Motor neuron (in vitro differentiated cells): ENCODE measurements at regions not wholly inside any gene's neighbourhood (a gene's known extent, or its start where the extent isn't known, plus 50 kb on each side); places are given as distances from the start of the nearest gene placed in this dataset.
"Not testable (repeated sequence)": the region's sequence is repeated elsewhere in the genome, so short reads cannot be mapped to it uniquely, and the experiment has no call there.

Source experiments
- ATAC-seq, 8 experiments: fragments of 200-7000 bp; cut with Tn5 transposase; replicated peaks in 6 of 8; 2 replicates each; pipeline ENCODE4 v1.8.0; 2021; ENCODE audit warnings: mild to moderate bottlenecking in 8 of 8, moderate library complexity in 8 of 8
- H3K27ac ChIP-seq, 2 donors: fragments of 250-450 bp; sonication (Bioruptor Pico); 2 replicates each; pipeline ENCODE4 v1.9.0; 2021; ENCODE audit warnings: antibody characterized with exemption in 2 of 2, mild to moderate bottlenecking in 2 of 2, moderate library complexity in 1 of 2
- H3K4me1 ChIP-seq, 2 donors: fragments of 250-450 bp; sonication (Bioruptor Pico); replicated peaks in 1 of 2; 2 replicates each; pipeline ENCODE4 v1.6.1; 2021; ENCODE audit warnings: antibody characterized with exemption in 2 of 2, mild to moderate bottlenecking in 2 of 2, moderate library complexity in 1 of 2
- H3K4me3 ChIP-seq, 5 donors: fragments of 250-450 bp; sonication (Bioruptor Pico); 2 replicates each; pipeline ENCODE4 v1.9.0; 2021; ENCODE audit warnings: antibody characterized with exemption in 5 of 5, mild to moderate bottlenecking in 5 of 5, moderate library complexity in 4 of 5
- WGBS, 10 experiments: fragments of 450-650 bp; shearing (Covaris generic); methylation state at CpG; one replicate each; pipeline ENCODE4 v1.0.0; 2022; 5-methylcytosine and 5-hydroxymethylcytosine counted together
- in situ Hi-C, 9 experiments: fragments of 400-800 bp; cut with MboI; loops; one replicate each; pipeline ENCODE4 v1.15.0; 2021; ENCODE audit warnings: low sequenced_read_pairs in 9 of 9, low pct_unique_long_range_greater_than_20kb in 2 of 9; ENCODE audit not compliant: unreplicated experiment in 9 of 9

- no peak overlapping the region for H3K27ac ChIP-seq
- no peak overlapping the region for H3K4me3 ChIP-seq
- H3K4me1 ChIP-seq = peaks cover 0 to 4% of the 10 kb centered on the region in 2 donors
- 0 to 100% (median 75%) methylated on average over 1 of the region's 1 CpG; no CpG with 5 or more reads in 2 of the 10 experiments for WGBS, 10 experiments
- in situ Hi-C loops = no loop called here
- ATAC-seq = no peak
Measured at GRCh38 chr3:22013641-22014040, 262.6 kb upstream of the ZNF385D start.

GRCh38 chr3:22016197-22016596 is 265.2 kb upstream of the ZNF385D start:
- Histone ChIP-seq H3K4me3 (no peak overlapping the region), H3K27ac (no peak overlapping the region), H3K4me1 (peaks cover 0 to 4% of the 10 kb centered on the region in 2 donors)
- 0 to 100% (median 80%) methylated on average over 1 to 4 of the region's 4 CpGs for WGBS, 10 experiments
- in situ Hi-C loops = no loop called here
- peak in 1 of 8 experiments; percentile 40 for ATAC-seq

- ATAC-seq, H3K27ac ChIP-seq, H3K4me1 ChIP-seq, H3K4me3 ChIP-seq, in situ Hi-C loops: not testable (repeated sequence)
- WGBS, 10 experiments = 30 to 100% (median 92%) methylated on average over 1 to 5 of the region's 5 CpGs; no CpG with 5 or more reads in 2 of the 10 experiments
Measured at GRCh38 chr3:22024638-22025037, 273.6 kb upstream of the ZNF385D start.

GRCh38 chr3:22029480-22029879 is 278.5 kb upstream of the ZNF385D start:
- no peak overlapping the region for H3K4me3 ChIP-seq
- in situ Hi-C loops = no loop called here
- no peaks in the 10 kb centered on the region for H3K4me1 ChIP-seq
- ATAC-seq = no peak
- no peak overlapping the region for H3K27ac ChIP-seq
- 0 to 100% (median 58%) methylated on average over 1 to 4 of the region's 4 CpGs for whole genome bisulfite sequencing, 10 experiments

- H3K4me1 ChIP-seq = no peaks in the 10 kb centered on the region
- in situ Hi-C loops = no loop called here
- H3K27ac ChIP-seq = no peak overlapping the region
- no peak overlapping the region for H3K4me3 ChIP-seq
- ATAC-seq = no peak
Measured at GRCh38 chr3:22039161-22039560, 288.2 kb upstream of the ZNF385D start.

GRCh38 chr3:22040150-22040549 is 289.1 kb upstream of the ZNF385D start:
- Histone ChIP-seq H3K4me1 (no peaks in the 10 kb centered on the region), H3K27ac (no peak overlapping the region), H3K4me3 (no peak overlapping the region)
- in situ Hi-C loops = no loop called here
- 10 to 100% (median 56%) methylated on average over 1 of the region's 1 CpG; no CpG with 5 or more reads in 3 of the 10 experiments for WGBS, 10 experiments
- ATAC-seq = no peak

- WGBS, 10 experiments = 0 to 60% (median 33%) methylated on average over 1 of the region's 1 CpG; no CpG with 5 or more reads in 3 of the 10 experiments
- no peak overlapping the region for H3K27ac ChIP-seq
- ATAC-seq = peak in 5 of 8 experiments; percentile 70 to 80 (median 77)
- in situ Hi-C loops = no loop called here
- H3K4me3 ChIP-seq = no peak overlapping the region
- peaks cover 0 to 4% of the 10 kb centered on the region in 2 donors for H3K4me1 ChIP-seq
Measured at GRCh38 chr3:22045882-22046281, 294.9 kb upstream of the ZNF385D start.

GRCh38 chr3:22063500-22063899 is 312.5 kb upstream of the ZNF385D start:
- no peaks in the 10 kb centered on the region for H3K4me1 ChIP-seq
- H3K27ac ChIP-seq = no peak overlapping the region
- peak in 2 of 8 experiments; percentile 29 to 91 for ATAC-seq
- H3K4me3 ChIP-seq = no peak overlapping the region
- in situ Hi-C loops = no loop called here
- 29 to 100% (median 83%) methylated on average over 1 to 3 of the region's 3 CpGs; no CpG with 5 or more reads in 1 of the 10 experiments for WGBS, 10 experiments

- Histone ChIP-seq H3K27ac (no peak overlapping the region), H3K4me3 (no peak overlapping the region), H3K4me1 (no peaks in the 10 kb centered on the region)
- in situ Hi-C loops = no loop called here
- ATAC-seq = peak in 3 of 8 experiments; percentile 94 to 96 (median 95)
- WGBS, 10 experiments = 0 to 100% (median 83%) methylated on average over 1 to 2 of the region's 2 CpGs; no CpG with 5 or more reads in 1 of the 10 experiments
Measured at GRCh38 chr3:22068619-22069018, 317.6 kb upstream of the ZNF385D start.

- peak in 1 of 8 experiments; percentile 51 for ATAC-seq
- Histone ChIP-seq H3K27ac (no peak overlapping the region), H3K4me3 (no peak overlapping the region), H3K4me1 (no peaks in the 10 kb centered on the region)
- in situ Hi-C loops = no loop called here
- 0 to 87% (median 44%) methylated on average over 1 to 3 of the region's 3 CpGs; no CpG with 5 or more reads in 3 of the 10 experiments for WGBS, 10 experiments
Measured at GRCh38 chr3:22088204-22088603, 337.2 kb upstream of the ZNF385D start.

GRCh38 chr3:22089284-22089683 is 338.3 kb upstream of the ZNF385D start:
- peak in 7 of 8 experiments; percentile 15 to 57 (median 38) for ATAC-seq
- H3K27ac ChIP-seq = no peak overlapping the region
- no peaks in the 10 kb centered on the region for H3K4me1 ChIP-seq
- WGBS, 10 experiments = 0 to 47% (median 21%) methylated on average over 1 to 4 of the region's 4 CpGs; no CpG with 5 or more reads in 3 of the 10 experiments
- H3K4me3 ChIP-seq = no peak overlapping the region
- in situ Hi-C loops = no loop called here

- WGBS, 10 experiments = 45 to 100% (median 93%) methylated on average over 1 to 2 of the region's 2 CpGs; no CpG with 5 or more reads in 2 of the 10 experiments
- H3K4me3 ChIP-seq = no peak overlapping the region
- in situ Hi-C loops = no loop called here
- H3K4me1 ChIP-seq = no peaks in the 10 kb centered on the region
- no peak overlapping the region for H3K27ac ChIP-seq
- no peak for ATAC-seq
Measured at GRCh38 chr3:22091329-22091728, 340.3 kb upstream of the ZNF385D start.

GRCh38 chr3:22098021-22098420 is 347.0 kb upstream of the ZNF385D start:
- Histone ChIP-seq H3K4me3 (no peak overlapping the region), H3K27ac (no peak overlapping the region), H3K4me1 (no peaks in the 10 kb centered on the region)
- 58 to 100% (median 83%) methylated on average over 1 to 2 of the region's 2 CpGs; no CpG with 5 or more reads in 3 of the 10 experiments for WGBS, 10 experiments
- ATAC-seq = no peak
- in situ Hi-C loops = no loop called here

- in situ Hi-C loops = loop anchor here in 2 of 9 experiments (25.0 kb wide), 2 partner anchors 339 to 1764 kb away; partner anchors contain the start of gene ZNF385D (in 1 of the 2)
- WGBS, 10 experiments = 27 to 95% (median 70%) methylated on average over 1 to 6 of the region's 6 CpGs; no CpG with 5 or more reads in 1 of the 10 experiments
- Histone ChIP-seq H3K27ac (no peak overlapping the region), H3K4me3 (no peak overlapping the region), H3K4me1 (no peaks in the 10 kb centered on the region)
- no peak for ATAC-seq
Measured at GRCh38 chr3:22101351-22101750, 350.3 kb upstream of the ZNF385D start.
